Fibroblast of villous mesenchyme (primary cell): ENCODE measurements at regions not wholly inside any gene's neighbourhood (a gene's known extent, or its start where the extent isn't known, plus 50 kb on each side); places are given as distances from the start of the nearest gene placed in this dataset.

Source experiments
- DNase-seq: peaks from one replicate; pipeline ENCODE4 v3.0.0-alpha.2; 2010; ENCODE audit warnings: low read depth
- H3K4me3 ChIP-seq: 2 replicates; pipeline ENCODE4 v1.5.1; 2011; ENCODE audit warnings: low read depth, mild to moderate bottlenecking, low read length
- TF ChIP-seq, protein P1 (sequence below): IDR thresholded peaks from 2 replicates; pipeline ENCODE4 v1.5.1; 2012; ENCODE audit warnings: low read depth, mild to moderate bottlenecking, low read length; ENCODE audit not compliant: insufficient read depth

DNA sequence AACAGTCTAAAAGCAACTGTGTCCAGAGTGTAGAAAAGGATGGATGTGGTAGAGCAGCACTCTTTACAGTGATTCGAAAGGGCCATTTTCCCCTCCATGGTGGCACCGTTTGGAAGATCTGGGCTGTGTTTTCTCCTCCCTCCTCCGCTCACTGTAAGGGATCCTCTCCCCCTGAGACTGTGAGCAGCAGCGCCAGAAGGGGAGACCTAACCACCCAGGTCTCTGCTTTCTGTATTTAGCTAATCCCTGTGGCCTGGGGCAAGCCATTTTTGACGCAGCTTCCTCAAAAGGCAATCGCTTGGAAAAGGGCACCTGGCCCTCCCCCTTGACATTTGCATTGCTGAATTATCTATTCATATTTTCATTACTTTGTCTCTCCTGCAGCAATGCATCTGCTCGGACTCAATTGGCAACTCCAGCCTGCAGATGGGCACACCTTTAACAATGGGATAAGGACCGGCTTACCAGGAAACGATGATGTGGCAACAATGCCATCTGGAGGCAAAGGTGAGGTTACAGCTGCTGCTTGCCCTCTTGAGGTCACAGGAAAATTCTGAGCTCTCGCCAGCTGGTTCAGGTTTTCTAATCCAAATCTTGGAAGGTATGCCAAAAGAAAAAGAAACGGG is 244.3 kb upstream of the WWC1 start:
- TF ChIP-seq, protein P1, sequence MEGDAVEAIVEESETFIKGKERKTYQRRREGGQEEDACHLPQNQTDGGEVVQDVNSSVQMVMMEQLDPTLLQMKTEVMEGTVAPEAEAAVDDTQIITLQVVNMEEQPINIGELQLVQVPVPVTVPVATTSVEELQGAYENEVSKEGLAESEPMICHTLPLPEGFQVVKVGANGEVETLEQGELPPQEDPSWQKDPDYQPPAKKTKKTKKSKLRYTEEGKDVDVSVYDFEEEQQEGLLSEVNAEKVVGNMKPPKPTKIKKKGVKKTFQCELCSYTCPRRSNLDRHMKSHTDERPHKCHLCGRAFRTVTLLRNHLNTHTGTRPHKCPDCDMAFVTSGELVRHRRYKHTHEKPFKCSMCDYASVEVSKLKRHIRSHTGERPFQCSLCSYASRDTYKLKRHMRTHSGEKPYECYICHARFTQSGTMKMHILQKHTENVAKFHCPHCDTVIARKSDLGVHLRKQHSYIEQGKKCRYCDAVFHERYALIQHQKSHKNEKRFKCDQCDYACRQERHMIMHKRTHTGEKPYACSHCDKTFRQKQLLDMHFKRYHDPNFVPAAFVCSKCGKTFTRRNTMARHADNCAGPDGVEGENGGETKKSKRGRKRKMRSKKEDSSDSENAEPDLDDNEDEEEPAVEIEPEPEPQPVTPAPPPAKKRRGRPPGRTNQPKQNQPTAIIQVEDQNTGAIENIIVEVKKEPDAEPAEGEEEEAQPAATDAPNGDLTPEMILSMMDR: peak; percentile 25
- peak; percentile 24 for DNase-seq

DNA sequence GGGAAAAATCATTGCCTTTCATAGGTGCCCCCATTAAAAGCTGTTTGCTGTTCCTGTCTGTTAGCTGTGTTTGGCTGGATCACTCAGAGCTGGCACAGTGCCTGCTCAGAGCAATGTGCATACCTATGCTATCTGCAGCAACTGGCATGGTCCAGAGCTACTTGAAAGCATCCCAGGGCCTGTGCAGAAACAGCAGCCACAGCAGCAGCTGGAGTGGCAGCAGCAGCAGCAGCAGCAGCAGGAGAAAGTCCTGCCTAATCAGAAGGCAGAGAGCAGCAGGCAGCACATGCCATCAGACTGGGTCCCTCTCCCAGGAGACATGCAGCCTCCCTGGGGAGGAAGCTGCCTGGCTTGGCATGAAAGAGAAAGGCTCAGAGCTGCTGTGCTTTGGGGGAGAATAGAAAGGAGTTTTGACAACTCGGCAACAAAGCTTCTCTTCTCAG is 243.8 kb upstream of the WWC1 start:
- TF ChIP-seq, protein P1: no peak
- no peak overlapping the region for H3K4me3 ChIP-seq
- DNase-seq: no peak

More for the DNA sequence above, 244.3 kb upstream of the WWC1 start:
- H3K4me3 ChIP-seq: no peak overlapping the region

DNA sequence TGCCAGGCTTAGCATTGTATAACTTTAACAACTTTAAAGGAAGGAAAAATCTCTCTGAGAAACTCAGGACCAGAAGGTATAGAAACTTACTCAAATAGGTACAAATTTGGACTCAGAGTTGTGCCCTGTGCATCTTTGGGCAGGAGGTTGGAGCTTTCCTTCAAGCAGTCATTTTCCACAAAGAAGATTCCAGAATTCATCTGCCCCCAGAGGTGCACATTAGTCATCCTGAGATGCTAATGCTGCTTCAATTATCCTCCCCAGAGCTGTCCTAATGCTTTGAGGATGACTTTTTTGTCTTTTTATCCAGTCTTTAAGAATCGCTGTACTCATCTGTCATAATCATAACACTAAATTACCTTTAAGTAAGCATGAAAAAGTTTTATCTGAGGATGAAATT is 243.0 kb upstream of the WWC1 start:
- DNase-seq: no peak
- TF ChIP-seq, protein P1: no peak
- no peak overlapping the region for H3K4me3 ChIP-seq

DNA sequence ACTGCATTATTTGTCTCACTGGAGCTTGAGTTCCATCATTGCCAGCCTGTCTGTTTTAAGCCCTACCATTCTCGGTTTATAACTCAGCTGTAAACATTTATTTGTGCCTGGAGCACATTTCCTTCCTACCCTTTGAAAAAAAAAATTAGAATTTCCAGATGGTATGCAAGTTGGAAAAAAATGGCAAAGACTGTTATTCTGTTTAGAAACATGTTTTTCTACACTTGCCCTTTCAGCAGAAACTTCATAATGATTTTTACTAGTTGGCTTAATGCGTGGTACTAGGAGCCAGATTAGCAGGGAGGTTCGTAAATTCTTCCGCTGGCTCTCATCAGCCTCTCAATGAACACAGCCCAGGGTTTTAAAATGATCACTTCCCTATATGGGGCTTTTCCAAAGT is 238.8 kb upstream of the WWC1 start:
- no peak overlapping the region for H3K4me3 ChIP-seq
- DNase-seq: no peak
- TF ChIP-seq, protein P1: no peak

DNA sequence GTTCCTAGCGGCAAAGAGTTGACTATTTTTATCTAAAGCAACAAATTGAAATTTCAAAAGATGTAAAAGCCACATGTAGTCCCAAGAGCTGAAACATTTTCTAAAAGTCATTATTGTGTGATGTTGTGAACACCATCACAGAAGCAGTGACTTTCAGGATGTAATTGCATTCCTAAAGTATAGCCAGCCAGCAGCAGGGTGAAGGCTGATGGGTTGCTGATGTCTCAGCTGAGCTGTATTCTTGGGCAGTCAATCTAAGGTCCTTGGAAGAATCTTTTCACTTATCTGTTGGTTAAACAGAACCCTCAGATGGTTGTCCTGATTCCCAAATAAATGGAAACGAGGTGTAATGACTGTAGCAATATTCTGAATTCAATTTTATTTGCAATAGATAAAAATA is 237.4 kb upstream of the WWC1 start:
- TF ChIP-seq, protein P1: no peak
- H3K4me3 ChIP-seq: no peak overlapping the region

DNA sequence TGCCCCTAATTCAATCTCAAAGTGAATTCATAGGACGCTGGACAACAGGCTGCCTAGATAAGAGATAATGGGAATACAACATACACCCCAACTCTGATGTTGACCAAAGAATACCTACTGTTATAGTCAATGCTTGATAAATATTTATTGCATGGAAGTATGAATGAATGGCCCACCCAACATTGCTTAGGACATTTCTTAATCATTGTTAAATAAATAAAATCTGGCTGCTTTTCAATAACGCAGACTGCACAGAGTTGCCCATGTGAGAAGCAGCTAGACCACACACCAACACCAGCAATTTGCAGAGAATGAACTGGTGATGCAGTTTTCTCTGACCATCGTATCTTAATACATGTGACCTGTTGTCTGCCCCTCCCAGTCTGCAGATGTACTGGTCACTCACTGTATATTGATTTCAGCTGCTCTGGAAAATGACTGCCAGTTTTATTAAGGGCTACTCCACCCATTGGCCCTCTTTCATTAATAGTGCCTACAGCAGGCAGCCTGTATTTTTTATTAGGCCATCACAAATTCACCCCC is 236.2 kb upstream of the WWC1 start:
- H3K4me3 ChIP-seq: no peak overlapping the region
- TF ChIP-seq, protein P1: no peak
- DNase-seq: no peak

More for the DNA sequence above, 237.4 kb upstream of the WWC1 start:
- no peak for DNase-seq

DNA sequence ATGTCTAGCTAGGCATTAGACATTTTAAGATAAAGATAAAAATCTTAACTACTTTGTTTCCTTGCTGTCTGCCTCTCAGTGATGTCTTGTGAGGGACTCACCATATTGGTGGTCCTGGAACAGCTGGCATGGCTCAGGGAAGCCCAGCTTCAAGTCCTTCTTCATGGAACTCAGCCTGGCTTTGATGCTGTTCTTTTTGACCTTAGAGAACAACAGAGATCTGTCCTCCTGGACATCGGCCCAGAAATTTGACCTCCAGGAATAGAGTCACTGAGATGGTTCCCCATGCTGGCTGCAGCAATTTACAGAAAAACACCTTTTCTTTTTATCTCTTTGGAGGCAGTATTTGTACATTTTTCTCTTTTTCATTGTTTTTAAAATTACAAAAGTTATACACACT is 235.5 kb upstream of the WWC1 start:
- TF ChIP-seq, protein P1: no peak
- DNase-seq: no peak
- H3K4me3 ChIP-seq: no peak overlapping the region
